HCT116 (cell line): ENCODE measurements at regions not wholly inside any gene's neighbourhood (a gene's known extent, or its start where the extent isn't known, plus 50 kb on each side); places are given as distances from the start of the nearest gene placed in this dataset.

ENCODE experiments used
- ATAC-seq: fragments of 200-7000 bp; cut with Tn5 transposase; 2 replicates; pipeline ENCODE4 v1.9.1; 2020; ENCODE audit warnings: mild to moderate bottlenecking, moderate library complexity
- BruUV-seq: library from RNA; stranded (reverse); fragments of 400-500 nt; replicated peaks from 2 replicates; lab custom pipeline; 2021; lab: Mats Ljungman, UMichigan
- CTCF ChIA-PET: fragments of 300-600 bp; sonication (Branson Sonifier 250); formaldehyde crosslinking; loops from one replicate; lab custom pipeline; 2021; ENCODE audit warnings: antibody characterized with exemption; lab: Charles Lee
- POLR2A ChIA-PET: fragments of 300-600, 350-600 bp; sonication (Branson Sonifier 250); formaldehyde crosslinking; loops from one replicate; lab custom pipeline; 2021; ENCODE audit warnings: antibody characterized with exemption; lab: Charles Lee
- RAD21 ChIA-PET, 2 experiments: fragments of 300-600 bp; sonication (Branson Sonifier 250); formaldehyde crosslinking; loops; one replicate each; lab custom pipeline; 2023; ENCODE audit warnings: low total read pairs in 2 of 2; ENCODE audit not compliant: uncharacterized antibody in 2 of 2, unreplicated experiment in 2 of 2, low non-redundant PET in 1 of 2; lab: Charles Lee
- DNase-seq: peaks from one replicate; pipeline ENCODE4 v3.0.0-alpha.2; 2010; ENCODE audit warnings: low read depth, low spot score
- H2AFZ ChIP-seq: fragments of 200-600 bp; shearing (Covaris generic), sonication (generic); 2 replicates; pipeline ENCODE4 v1.6.1; 2017; ENCODE audit warnings: low read depth, mixed run types, mixed read lengths, antibody characterized with exemption, low read length; ENCODE audit not compliant: poor library complexity, severe bottlenecking
- H3K27ac ChIP-seq: 2 replicates; pipeline ENCODE4 v1.5.1; 2012; ENCODE audit warnings: low read depth, low read length
- H3K27me3 ChIP-seq: fragments of 200-600 bp; sonication (generic); 2 replicates; pipeline ENCODE4 v1.6.1; 2016; ENCODE audit warnings: mixed run types, low read length, mixed read lengths; ENCODE audit not compliant: insufficient read depth
- H3K36me3 ChIP-seq, 2 experiments: fragments of 200-500 bp in 1 of 2; fragments of 200-600 bp in 1 of 2; sonication (Bioruptor generic) in 1 of 2; sonication (generic) in 1 of 2; 2 replicates each; pipeline versions ENCODE4 v1.5.1 to v1.6.1; 2014 to 2016; ENCODE audit warnings: low read length in 2 of 2, inconsistent platforms in 1 of 2, mixed read lengths in 1 of 2, mixed run types in 1 of 2; ENCODE audit not compliant: insufficient read depth in 2 of 2, control insufficient read depth in 1 of 2
- H3K4me1 ChIP-seq, 2 experiments: fragments of 200-600 bp in 1 of 2; sonication (generic) in 1 of 2; 2 replicates each; pipeline versions ENCODE4 v1.5.1 to v1.6.1; 2012 to 2017; ENCODE audit warnings: low read length in 2 of 2, inconsistent platforms in 1 of 2, mild to moderate bottlenecking in 1 of 2, mixed read lengths in 1 of 2, mixed run types in 1 of 2, moderate library complexity in 1 of 2; ENCODE audit not compliant: insufficient read depth in 2 of 2, control insufficient read depth in 1 of 2
- H3K4me2 ChIP-seq: fragments of 200-600 bp; sonication (generic); 2 replicates; pipeline ENCODE4 v1.6.1; 2017; ENCODE audit warnings: mixed run types, low read length, mixed read lengths
- H3K4me3 ChIP-seq, 2 experiments: fragments of 200-600 bp in 1 of 2; sonication (generic) in 1 of 2; replicated peaks in 1 of 2; 2 replicates each; pipeline ENCODE4 v1.5.1; 2011 to 2016; ENCODE audit warnings: low read length in 2 of 2, control low read depth in 1 of 2, low read depth in 1 of 2, mild to moderate bottlenecking in 1 of 2, mixed read lengths in 1 of 2, mixed run types in 1 of 2
- H3K79me2 ChIP-seq: fragments of 200-600 bp; sonication (generic); 2 replicates; pipeline ENCODE4 v1.6.1; 2017; ENCODE audit warnings: mild to moderate bottlenecking, mixed run types, low read length, moderate library complexity, mixed read lengths; ENCODE audit not compliant: insufficient read depth
- H3K9ac ChIP-seq: fragments of 200-600 bp; sonication (generic); 2 replicates; pipeline ENCODE4 v1.6.1; 2016; ENCODE audit warnings: low read length, mixed read lengths
- H3K9me2 ChIP-seq: fragments of 200-600 bp; sonication (generic), shearing (Covaris generic); 2 replicates; pipeline ENCODE4 v1.6.1; 2017; ENCODE audit warnings: mixed run types, mild to moderate bottlenecking, moderate library complexity; ENCODE audit not compliant: insufficient read depth
- H3K9me3 ChIP-seq, 2 experiments: fragments of 200-500 bp in 1 of 2; fragments of 200-600 bp in 1 of 2; sonication (Bioruptor generic) in 1 of 2; sonication (generic) in 1 of 2; 2 replicates each; pipeline ENCODE4 v1.6.1; 2014 to 2017; ENCODE audit warnings: low read length in 2 of 2, mixed read lengths in 2 of 2, inconsistent platforms in 1 of 2, low read depth in 1 of 2, mild to moderate bottlenecking in 1 of 2, mixed run types in 1 of 2, moderate library complexity in 1 of 2; ENCODE audit not compliant: control insufficient read depth in 1 of 2, insufficient read depth in 1 of 2
- H4K20me1 ChIP-seq: fragments of 200-600 bp; sonication (generic), shearing (Covaris generic); 2 replicates; pipeline ENCODE4 v1.6.1; 2017; ENCODE audit warnings: mixed run types, mild to moderate bottlenecking, moderate library complexity; ENCODE audit not compliant: insufficient read depth
- CBX3 ChIP-seq: IDR thresholded peaks from 2 replicates; pipeline ENCODE4 v1.6.1; 2012; ENCODE audit warnings: low read depth
- CEBPB ChIP-seq: IDR thresholded peaks from 2 replicates; pipeline ENCODE4 v1.6.1; 2012; ENCODE audit warnings: low read depth
- EGR1 ChIP-seq: IDR thresholded peaks from 2 replicates; pipeline ENCODE4 v1.6.1; 2012; ENCODE audit warnings: low read depth
- ELF1 ChIP-seq: IDR thresholded peaks from 2 replicates; pipeline ENCODE4 v1.6.1; 2012; ENCODE audit warnings: low read depth, borderline replicate concordance
- EZH2phosphoT487 ChIP-seq: fragments of 200-600 bp; IDR thresholded peaks from 2 replicates; pipeline ENCODE4 v1.6.1; 2018; ENCODE audit warnings: antibody characterized with exemption, borderline replicate concordance
- FOSL1 ChIP-seq: IDR thresholded peaks from 2 replicates; pipeline ENCODE4 v1.6.1; 2012; ENCODE audit warnings: low read depth
- MAX ChIP-seq: IDR thresholded peaks from 2 replicates; pipeline ENCODE4 v1.6.1; 2012
- POLR2A ChIP-seq: IDR thresholded peaks from 2 replicates; pipeline ENCODE4 v1.7.0; 2011; ENCODE audit warnings: borderline replicate concordance; ENCODE audit not compliant: insufficient read depth, insufficient read length; ENCODE audit errors: extremely low read depth
- RAD21 ChIP-seq: IDR thresholded peaks from 2 replicates; pipeline ENCODE4 v1.6.1; 2012; ENCODE audit warnings: low read depth, mild to moderate bottlenecking
- SIN3A ChIP-seq: IDR thresholded peaks from 2 replicates; pipeline ENCODE4 v1.6.1; 2012; ENCODE audit warnings: low read depth
- SP1 ChIP-seq: IDR thresholded peaks from 2 replicates; pipeline ENCODE4 v1.6.1; 2012; ENCODE audit warnings: low read depth
- TCF7L2 ChIP-seq: IDR thresholded peaks from 2 replicates; pipeline ENCODE4 v1.7.0; 2011; ENCODE audit warnings: borderline replicate concordance, inconsistent platforms; ENCODE audit not compliant: insufficient read depth, insufficient read length; ENCODE audit errors: extremely low read depth
- YY1 ChIP-seq: IDR thresholded peaks from 2 replicates; pipeline ENCODE4 v1.6.1; 2011; ENCODE audit warnings: low read length, low read depth, moderate library complexity, mild to moderate bottlenecking; ENCODE audit not compliant: insufficient replicate concordance; ENCODE audit errors: extremely low read depth
- ZFX ChIP-seq: fragments of 450-650 bp; IDR thresholded peaks from 2 replicates; pipeline ENCODE4 v1.6.1; 2017
- ZNF274 ChIP-seq: fragments of 200-500 bp; sonication (Bioruptor generic); IDR thresholded peaks from 2 replicates; pipeline ENCODE4 v1.6.1; 2014; ENCODE audit warnings: mild to moderate bottlenecking, low read depth, low read length, inconsistent platforms
- intact Hi-C: fragments of 100-400 bp; cut with micrococcal nuclease; formaldehyde crosslinking; loops from 2 replicates; pipeline ENCODE4 v1.10.0; 2022
- TF ChIP-seq, protein P1 (sequence below): IDR thresholded peaks from 2 replicates; pipeline ENCODE4 v1.6.1; 2012; ENCODE audit warnings: low read depth
- TF ChIP-seq, protein P2 (sequence below), 3 experiments: fragments of 200-600 bp in 1 of 3; sonication (generic) in 1 of 3; IDR thresholded peaks in 2 of 3; conservative IDR thresholded peaks in 1 of 3; 2 replicates each; pipeline ENCODE4 v1.5.1; 2012 to 2017; ENCODE audit warnings: low read depth in 2 of 3, low read length in 2 of 3, antibody characterized with exemption in 1 of 3, borderline replicate concordance in 1 of 3, control low read depth in 1 of 3, mild to moderate bottlenecking in 1 of 3, mixed read lengths in 1 of 3, mixed run types in 1 of 3, moderate library complexity in 1 of 3; ENCODE audit not compliant: insufficient read depth in 1 of 3
- TF ChIP-seq, protein P3 (sequence below): IDR thresholded peaks from 2 replicates; pipeline ENCODE4 v1.6.1; 2012

DNA sequence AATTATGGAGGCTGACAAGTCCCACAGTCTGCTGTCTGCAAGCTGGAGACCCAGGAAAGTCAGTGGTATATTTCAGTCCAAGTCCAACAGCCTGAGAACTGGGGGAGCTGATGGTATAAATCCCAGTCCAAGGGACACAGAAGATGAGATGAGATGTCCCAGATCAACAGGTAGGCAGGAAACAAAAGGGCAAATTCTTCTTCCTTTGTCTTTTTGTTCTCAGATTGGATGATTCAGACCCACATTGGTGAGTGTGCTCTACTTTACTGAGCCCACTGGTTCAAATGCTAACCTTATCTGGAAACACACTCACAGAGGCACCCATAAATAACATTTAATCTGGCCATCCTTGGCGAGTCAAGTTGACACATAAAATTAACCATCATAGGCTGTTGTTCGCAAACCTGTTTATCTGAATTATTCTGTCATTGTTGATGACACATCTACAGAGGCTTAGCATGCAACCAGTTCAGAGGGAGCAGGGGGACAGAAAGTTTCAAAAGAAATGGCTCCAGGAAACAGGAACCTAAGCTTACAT, 62.7 kb upstream of the ITGA11 start:
- ATAC-seq (no peak), DNase-seq (no peak)
- Histone ChIP-seq H3K4me2 (no peak overlapping the region), H3K4me1 (no peaks in the 10 kb centered on the region), H3K9me2 (no peaks in the 10 kb centered on the region), H3K36me3 (no peaks in the 10 kb centered on the region), H3K27ac (no peak overlapping the region), H3K9me3 (no peaks in the 10 kb centered on the region), H3K4me3 (no peak overlapping the region), H3K9ac (no peak overlapping the region), H4K20me1 (no peaks in the 10 kb centered on the region), H3K27me3 (peaks cover 49% of the 10 kb centered on the region), H3K79me2 (no peaks in the 10 kb centered on the region), H2AFZ (no peak overlapping the region)
- ChIA-PET CTCF (no interaction called here), POLR2A (no interaction called here), RAD21 (no interaction called here)
- TF ChIP-seq YY1 = no peak
- TF ChIP-seq EGR1 = no peak
- no peak for TF ChIP-seq ZNF274
- TF ChIP-seq, protein P1, sequence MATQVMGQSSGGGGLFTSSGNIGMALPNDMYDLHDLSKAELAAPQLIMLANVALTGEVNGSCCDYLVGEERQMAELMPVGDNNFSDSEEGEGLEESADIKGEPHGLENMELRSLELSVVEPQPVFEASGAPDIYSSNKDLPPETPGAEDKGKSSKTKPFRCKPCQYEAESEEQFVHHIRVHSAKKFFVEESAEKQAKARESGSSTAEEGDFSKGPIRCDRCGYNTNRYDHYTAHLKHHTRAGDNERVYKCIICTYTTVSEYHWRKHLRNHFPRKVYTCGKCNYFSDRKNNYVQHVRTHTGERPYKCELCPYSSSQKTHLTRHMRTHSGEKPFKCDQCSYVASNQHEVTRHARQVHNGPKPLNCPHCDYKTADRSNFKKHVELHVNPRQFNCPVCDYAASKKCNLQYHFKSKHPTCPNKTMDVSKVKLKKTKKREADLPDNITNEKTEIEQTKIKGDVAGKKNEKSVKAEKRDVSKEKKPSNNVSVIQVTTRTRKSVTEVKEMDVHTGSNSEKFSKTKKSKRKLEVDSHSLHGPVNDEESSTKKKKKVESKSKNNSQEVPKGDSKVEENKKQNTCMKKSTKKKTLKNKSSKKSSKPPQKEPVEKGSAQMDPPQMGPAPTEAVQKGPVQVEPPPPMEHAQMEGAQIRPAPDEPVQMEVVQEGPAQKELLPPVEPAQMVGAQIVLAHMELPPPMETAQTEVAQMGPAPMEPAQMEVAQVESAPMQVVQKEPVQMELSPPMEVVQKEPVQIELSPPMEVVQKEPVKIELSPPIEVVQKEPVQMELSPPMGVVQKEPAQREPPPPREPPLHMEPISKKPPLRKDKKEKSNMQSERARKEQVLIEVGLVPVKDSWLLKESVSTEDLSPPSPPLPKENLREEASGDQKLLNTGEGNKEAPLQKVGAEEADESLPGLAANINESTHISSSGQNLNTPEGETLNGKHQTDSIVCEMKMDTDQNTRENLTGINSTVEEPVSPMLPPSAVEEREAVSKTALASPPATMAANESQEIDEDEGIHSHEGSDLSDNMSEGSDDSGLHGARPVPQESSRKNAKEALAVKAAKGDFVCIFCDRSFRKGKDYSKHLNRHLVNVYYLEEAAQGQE = no peak
- TF ChIP-seq EZH2phosphoT487 = no peak
- TF ChIP-seq, protein P2, sequence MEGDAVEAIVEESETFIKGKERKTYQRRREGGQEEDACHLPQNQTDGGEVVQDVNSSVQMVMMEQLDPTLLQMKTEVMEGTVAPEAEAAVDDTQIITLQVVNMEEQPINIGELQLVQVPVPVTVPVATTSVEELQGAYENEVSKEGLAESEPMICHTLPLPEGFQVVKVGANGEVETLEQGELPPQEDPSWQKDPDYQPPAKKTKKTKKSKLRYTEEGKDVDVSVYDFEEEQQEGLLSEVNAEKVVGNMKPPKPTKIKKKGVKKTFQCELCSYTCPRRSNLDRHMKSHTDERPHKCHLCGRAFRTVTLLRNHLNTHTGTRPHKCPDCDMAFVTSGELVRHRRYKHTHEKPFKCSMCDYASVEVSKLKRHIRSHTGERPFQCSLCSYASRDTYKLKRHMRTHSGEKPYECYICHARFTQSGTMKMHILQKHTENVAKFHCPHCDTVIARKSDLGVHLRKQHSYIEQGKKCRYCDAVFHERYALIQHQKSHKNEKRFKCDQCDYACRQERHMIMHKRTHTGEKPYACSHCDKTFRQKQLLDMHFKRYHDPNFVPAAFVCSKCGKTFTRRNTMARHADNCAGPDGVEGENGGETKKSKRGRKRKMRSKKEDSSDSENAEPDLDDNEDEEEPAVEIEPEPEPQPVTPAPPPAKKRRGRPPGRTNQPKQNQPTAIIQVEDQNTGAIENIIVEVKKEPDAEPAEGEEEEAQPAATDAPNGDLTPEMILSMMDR (IDR thresholded peaks at IDR 0.05 in 2 of 3, conservative IDR thresholded peaks at IDR 0.05 in 1 of 3; ENCODE audit: borderline replicate concordance in 1 of 3, insufficient read depth in 1 of 3, low read depth in 2 of 3, low read length in 2 of 3) = no peak
- TF ChIP-seq POLR2A = no peak
- TF ChIP-seq SP1 = no peak
- no peak for TF ChIP-seq SIN3A
- TF ChIP-seq, protein P3, sequence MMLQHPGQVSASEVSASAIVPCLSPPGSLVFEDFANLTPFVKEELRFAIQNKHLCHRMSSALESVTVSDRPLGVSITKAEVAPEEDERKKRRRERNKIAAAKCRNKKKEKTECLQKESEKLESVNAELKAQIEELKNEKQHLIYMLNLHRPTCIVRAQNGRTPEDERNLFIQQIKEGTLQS = no peak
- TF ChIP-seq RAD21 = no peak
- no peak for TF ChIP-seq FOSL1
- no peak for TF ChIP-seq ZFX
- no peak for TF ChIP-seq CBX3
- no peak for TF ChIP-seq TCF7L2
- TF ChIP-seq CEBPB = no peak
- no peak for TF ChIP-seq MAX
- no peak for TF ChIP-seq ELF1
- intact Hi-C loops = no loop called here
- no TSS peak for BruUV-seq
